Stimulated activated naive B cell treated with anti-CD40 and anti-IgM and Interleukin-4, amounts not matched to agents 10 μg/mL and 1 μg/mL and 100 μg/mL, for 72 hours (primary cell): ENCODE measurements at regions not wholly inside any gene's neighbourhood (a gene's known extent, or its start where the extent isn't known, plus 50 kb on each side); places are given as distances from the start of the nearest gene placed in this dataset.
"Not testable (repeated sequence)": the region's sequence is repeated elsewhere in the genome, so short reads cannot be mapped to it uniquely, and the experiment has no call there.

Experiments
- ATAC-seq, 2 donors: fragments of 150-1000 bp; cut with Tn5 transposase; replicated peaks; 2 replicates each; pipeline ENCODE4 v1.10.0; 2021; ENCODE audit warnings: moderate library complexity in 1 of 2
- DNase-seq: peaks from one replicate; pipeline ENCODE4 v3.0.0; 2021
- H3K27ac Mint-ChIP-seq: one replicate; pipeline ENCODE4 v1.8.0; 2022; ENCODE audit warnings: mild to moderate bottlenecking, mixed read lengths
- H3K27me3 Mint-ChIP-seq, 2 donors: one replicate each; pipeline ENCODE4 v1.8.0; 2022; ENCODE audit warnings: mixed read lengths in 2 of 2
- H3K36me3 Mint-ChIP-seq, 2 donors: one replicate each; pipeline ENCODE4 v1.8.0; 2022; ENCODE audit warnings: mixed read lengths in 2 of 2, mild to moderate bottlenecking in 1 of 2
- H3K4me1 Mint-ChIP-seq, 2 donors: one replicate each; pipeline ENCODE4 v1.8.0; 2022; ENCODE audit warnings: mixed read lengths in 2 of 2, mild to moderate bottlenecking in 1 of 2
- H3K4me3 Mint-ChIP-seq, 2 donors: one replicate each; pipeline ENCODE4 v1.8.0; 2022; ENCODE audit warnings: mild to moderate bottlenecking in 2 of 2, mixed read lengths in 2 of 2, moderate library complexity in 1 of 2
- H3K9me3 Mint-ChIP-seq, 2 donors: one replicate each; pipeline ENCODE4 v1.8.0; 2022; ENCODE audit warnings: mixed read lengths in 2 of 2, mild to moderate bottlenecking in 1 of 2

- H3K27ac Mint-ChIP-seq = peak overlapping the region; percentile 71
Observed at GRCh38 chr1:25120281-25120680, 112.0 kb downstream of the SYF2 start.

GRCh38 chr1:25118546-25118945 is 113.8 kb downstream of the SYF2 start:
- no peak overlapping the region for H3K4me3 Mint-ChIP-seq
- peaks cover 15 to 33% of the 10 kb centered on the region in 2 donors for H3K4me1 Mint-ChIP-seq
- H3K9me3 Mint-ChIP-seq = peaks cover 0 to 2% of the 10 kb centered on the region in 2 donors
- peak overlapping the region; percentile 68 for H3K27ac Mint-ChIP-seq
- no peak for DNase-seq
- H3K36me3 Mint-ChIP-seq = no peaks in the 10 kb centered on the region
- peak; percentile 54 to 68 for ATAC-seq
- peaks cover 12 to 25% of the 10 kb centered on the region in 2 donors for H3K27me3 Mint-ChIP-seq

More at GRCh38 chr1:25120281-25120680, 112.0 kb downstream of the SYF2 start:
- Mint-ChIP-seq H3K27me3 (peaks cover 0 to 11% of the 10 kb centered on the region in 2 donors), H3K9me3 (peaks cover 0 to 2% of the 10 kb centered on the region in 2 donors), H3K36me3 (no peaks in the 10 kb centered on the region), H3K4me3 (no peak overlapping the region), H3K4me1 (peaks cover 15 to 23% of the 10 kb centered on the region in 2 donors)
- ATAC-seq (no peak), DNase-seq (no peak)

- Mint-ChIP-seq H3K4me3 (no peak overlapping the region), H3K27me3 (peaks cover 17 to 28% of the 10 kb centered on the region in 2 donors), H3K36me3 (no peaks in the 10 kb centered on the region), H3K4me1 (peaks cover 15 to 33% of the 10 kb centered on the region in 2 donors), H3K9me3 (peaks cover 0 to 2% of the 10 kb centered on the region in 2 donors), H3K27ac (no peak overlapping the region)
- DNase-seq (no peak), ATAC-seq (peak; percentile 63 to 67)
Observed at GRCh38 chr1:25117233-25117823, 115.0 kb downstream of the SYF2 start.

GRCh38 chr1:25116832-25117231 is 115.5 kb downstream of the SYF2 start:
- Mint-ChIP-seq H3K27ac (no peak overlapping the region), H3K4me1 (peaks cover 15 to 33% of the 10 kb centered on the region in 2 donors), H3K9me3 (peaks cover 0 to 2% of the 10 kb centered on the region in 2 donors), H3K27me3 (peaks cover 17 to 28% of the 10 kb centered on the region in 2 donors), H3K4me3 (no peak overlapping the region), H3K36me3 (no peaks in the 10 kb centered on the region)
- ATAC-seq (no peak), DNase-seq (no peak)

GRCh38 chr1:25116117-25116516 is 116.2 kb downstream of the SYF2 start:
- DNase-seq, H3K4me3 Mint-ChIP-seq, H3K27ac Mint-ChIP-seq, H3K36me3 Mint-ChIP-seq, H3K9me3 Mint-ChIP-seq, ATAC-seq: not testable (repeated sequence)
- Mint-ChIP-seq H3K27me3 (peaks cover 17 to 28% of the 10 kb centered on the region in 2 donors), H3K4me1 (peaks cover 15 to 33% of the 10 kb centered on the region in 2 donors)

- Mint-ChIP-seq H3K27me3 (peaks cover 17 to 28% of the 10 kb centered on the region in 2 donors), H3K4me3 (no peak overlapping the region), H3K4me1 (peaks cover 5 to 26% of the 10 kb centered on the region in 2 donors), H3K36me3 (peaks cover 3 to 8% of the 10 kb centered on the region in 2 donors), H3K9me3 (peaks cover 7 to 8% of the 10 kb centered on the region in 2 donors), H3K27ac (no peak overlapping the region)
- no peak for ATAC-seq
- DNase-seq = no peak
Observed at GRCh38 chr1:25113731-25114130, 118.6 kb downstream of the SYF2 start.

GRCh38 chr1:25113086-25113485 is 119.2 kb downstream of the SYF2 start:
- H3K4me3 Mint-ChIP-seq = no peak overlapping the region
- peaks cover 2 to 21% of the 10 kb centered on the region in 2 donors for H3K4me1 Mint-ChIP-seq
- peaks cover 17 to 28% of the 10 kb centered on the region in 2 donors for H3K27me3 Mint-ChIP-seq
- DNase-seq (no peak), ATAC-seq (no peak)
- no peak overlapping the region for H3K27ac Mint-ChIP-seq
- H3K9me3 Mint-ChIP-seq = peaks cover 7 to 8% of the 10 kb centered on the region in 2 donors
- peaks cover 3 to 12% of the 10 kb centered on the region in 2 donors for H3K36me3 Mint-ChIP-seq

- Mint-ChIP-seq H3K4me3 (no peak overlapping the region), H3K4me1 (peaks cover 2 to 21% of the 10 kb centered on the region in 2 donors), H3K27me3 (peaks cover 17 to 28% of the 10 kb centered on the region in 2 donors), H3K9me3 (peaks cover 7 to 8% of the 10 kb centered on the region in 2 donors), H3K27ac (no peak overlapping the region), H3K36me3 (peaks cover 3 to 12% of the 10 kb centered on the region in 2 donors)
- DNase-seq (no peak), ATAC-seq (no peak)
Observed at GRCh38 chr1:25112400-25112799, 119.9 kb downstream of the SYF2 start.

GRCh38 chr1:25111706-25112105 is 120.6 kb downstream of the SYF2 start:
- peaks cover 6 to 7% of the 10 kb centered on the region in 2 donors for H3K9me3 Mint-ChIP-seq
- H3K4me1 Mint-ChIP-seq = peaks cover 2 to 21% of the 10 kb centered on the region in 2 donors
- DNase-seq (no peak), ATAC-seq (no peak)
- H3K27ac Mint-ChIP-seq = no peak overlapping the region
- peaks cover 3 to 12% of the 10 kb centered on the region in 2 donors for H3K36me3 Mint-ChIP-seq
- peaks cover 17 to 32% of the 10 kb centered on the region in 2 donors for H3K27me3 Mint-ChIP-seq
- H3K4me3 Mint-ChIP-seq = no peak overlapping the region

GRCh38 chr1:25110485-25110884 is 121.8 kb downstream of the SYF2 start:
- peaks cover 3 to 12% of the 10 kb centered on the region in 2 donors for H3K36me3 Mint-ChIP-seq
- peaks cover 17 to 25% of the 10 kb centered on the region in 2 donors for H3K27me3 Mint-ChIP-seq
- no peak overlapping the region for H3K27ac Mint-ChIP-seq
- H3K9me3 Mint-ChIP-seq = peaks cover 6 to 7% of the 10 kb centered on the region in 2 donors
- no peak overlapping the region for H3K4me3 Mint-ChIP-seq
- peaks cover 2 to 21% of the 10 kb centered on the region in 2 donors for H3K4me1 Mint-ChIP-seq
- ATAC-seq (peak; percentile 16 to 23), DNase-seq (no peak)

GRCh38 chr1:25110036-25110435 is 122.3 kb downstream of the SYF2 start:
- Mint-ChIP-seq H3K4me3 (no peak overlapping the region), H3K9me3 (peaks cover 6 to 7% of the 10 kb centered on the region in 2 donors), H3K36me3 (peaks cover 3 to 12% of the 10 kb centered on the region in 2 donors), H3K27me3 (peaks cover 16 to 21% of the 10 kb centered on the region in 2 donors), H3K27ac (no peak overlapping the region), H3K4me1 (peaks cover 2 to 17% of the 10 kb centered on the region in 2 donors)
- no peak for ATAC-seq
- DNase-seq = no peak

GRCh38 chr1:25109531-25109951 is 122.8 kb downstream of the SYF2 start:
- H3K4me3 Mint-ChIP-seq = no peak overlapping the region
- H3K36me3 Mint-ChIP-seq = peaks cover 3 to 12% of the 10 kb centered on the region in 2 donors
- H3K27ac Mint-ChIP-seq = peak overlapping the region; percentile 22
- peaks cover 15 to 16% of the 10 kb centered on the region in 2 donors for H3K27me3 Mint-ChIP-seq
- ATAC-seq (peak; percentile 63), DNase-seq (no peak)
- H3K9me3 Mint-ChIP-seq = peaks cover 6 to 7% of the 10 kb centered on the region in 2 donors
- H3K4me1 Mint-ChIP-seq = peaks cover 2 to 12% of the 10 kb centered on the region in 2 donors

GRCh38 chr1:25107643-25108010 is 124.7 kb downstream of the SYF2 start:
- peaks cover 3 to 9% of the 10 kb centered on the region in 2 donors for H3K4me1 Mint-ChIP-seq
- DNase-seq (no peak), ATAC-seq (no peak)
- no peak overlapping the region for H3K4me3 Mint-ChIP-seq
- peaks cover 6 to 10% of the 10 kb centered on the region in 2 donors for H3K27me3 Mint-ChIP-seq
- H3K36me3 Mint-ChIP-seq = peaks cover 3 to 12% of the 10 kb centered on the region in 2 donors
- H3K27ac Mint-ChIP-seq = no peak overlapping the region
- H3K9me3 Mint-ChIP-seq = peaks cover 6 to 7% of the 10 kb centered on the region in 2 donors

GRCh38 chr1:25106976-25107642 is 125.2 kb downstream of the SYF2 start:
- Mint-ChIP-seq H3K27me3 (peaks cover 6 to 10% of the 10 kb centered on the region in 2 donors), H3K4me3 (no peak overlapping the region), H3K27ac (peak overlapping the region; percentile 25), H3K4me1 (peaks cover 3 to 9% of the 10 kb centered on the region in 2 donors), H3K9me3 (peaks cover 6 to 7% of the 10 kb centered on the region in 2 donors), H3K36me3 (peaks cover 3 to 12% of the 10 kb centered on the region in 2 donors)
- no peak for DNase-seq
- no peak for ATAC-seq
